Upper lobe of left lung (tissue), 6 donors: ENCODE measurements at regions not wholly inside any gene's neighbourhood (a gene's known extent, or its start where the extent isn't known, plus 50 kb on each side); places are given as distances from the start of the nearest gene placed in this dataset.

Experiments used
- ATAC-seq, 2 donors: fragments of 200-7000 bp; cut with Tn5 transposase; one replicate each; pipeline ENCODE4 v1.9.1; 2022; ENCODE audit warnings: mild to moderate bottlenecking in 2 of 2, moderate library complexity in 2 of 2; ENCODE audit not compliant: low FRiP score in 2 of 2
- DNase-seq, 2 donors: peaks; one replicate each; pipeline ENCODE4 v3.0.0-alpha.2; 2019 to 2020
- H3K27ac ChIP-seq, 4 donors: fragments of 200-600 bp; sonication (generic); one replicate each; pipeline ENCODE4 v1.5.1; 2016 to 2019
- H3K27me3 ChIP-seq, 4 donors: fragments of 200-600 bp; sonication (generic); one replicate each; pipeline ENCODE4 v1.5.1; 2017 to 2019
- H3K36me3 ChIP-seq, 4 donors: fragments of 200-600 bp; sonication (generic); one replicate each; pipeline ENCODE4 v1.5.1; 2016 to 2019
- H3K4me1 ChIP-seq, 4 donors: fragments of 200-600 bp; sonication (generic); one replicate each; pipeline ENCODE4 v1.5.1; 2018 to 2019
- H3K4me3 ChIP-seq, 4 donors: fragments of 200-600 bp; sonication (generic); one replicate each; pipeline ENCODE4 v1.5.1; 2017 to 2019; ENCODE audit warnings: mild to moderate bottlenecking in 2 of 4, moderate library complexity in 1 of 4
- H3K9me3 ChIP-seq, 4 donors: fragments of 200-600 bp; sonication (generic); one replicate each; pipeline ENCODE4 v1.5.1; 2018 to 2019
- EP300 ChIP-seq, 4 donors: sonication (generic); formaldehyde crosslinking; IDR thresholded peaks; one replicate each; pipeline ENCODE4 v1.5.1; 2017; ENCODE audit warnings: antibody characterized with exemption in 4 of 4, control low read depth in 2 of 4
- POLR2A ChIP-seq, 4 donors: fragments of 450-650 bp; IDR thresholded peaks; one replicate each; pipeline ENCODE4 v1.5.1; 2016 to 2017; ENCODE audit warnings: antibody characterized with exemption in 4 of 4, mild to moderate bottlenecking in 2 of 4
- POLR2AphosphoS5 ChIP-seq, 2 donors: sonication (generic); formaldehyde crosslinking; IDR thresholded peaks; one replicate each; pipeline ENCODE4 v1.5.1; 2017; ENCODE audit warnings: antibody characterized with exemption in 2 of 2
- WGBS, 2 donors: methylation state at CpG; one replicate each; pipeline ENCODE4 v1.1.5; 2017 to 2018; 5-methylcytosine and 5-hydroxymethylcytosine counted together
- TF ChIP-seq, protein P1 (sequence below), 6 experiments: fragments of 450-650 bp in 4 of 6; fragments of 200-600 bp in 2 of 6; sonication (generic) in 2 of 6; IDR thresholded peaks; one replicate each; pipeline ENCODE4 v1.5.1; 2016 to 2019; ENCODE audit warnings: antibody characterized with exemption in 6 of 6
- donor health status: DM: no; HTN: no; CAD: no; lungs with moderate emphysema.
- donor health status: DM: no; HTN: yes; CAD: no; lungs with severe emphysema.

- TF ChIP-seq EP300 (IDR thresholded peaks at IDR 0.05) (no peak), POLR2A (IDR thresholded peaks at IDR 0.05) (no peak), POLR2AphosphoS5 (IDR thresholded peaks at IDR 0.05) (no peak)
- TF ChIP-seq, protein P1, sequence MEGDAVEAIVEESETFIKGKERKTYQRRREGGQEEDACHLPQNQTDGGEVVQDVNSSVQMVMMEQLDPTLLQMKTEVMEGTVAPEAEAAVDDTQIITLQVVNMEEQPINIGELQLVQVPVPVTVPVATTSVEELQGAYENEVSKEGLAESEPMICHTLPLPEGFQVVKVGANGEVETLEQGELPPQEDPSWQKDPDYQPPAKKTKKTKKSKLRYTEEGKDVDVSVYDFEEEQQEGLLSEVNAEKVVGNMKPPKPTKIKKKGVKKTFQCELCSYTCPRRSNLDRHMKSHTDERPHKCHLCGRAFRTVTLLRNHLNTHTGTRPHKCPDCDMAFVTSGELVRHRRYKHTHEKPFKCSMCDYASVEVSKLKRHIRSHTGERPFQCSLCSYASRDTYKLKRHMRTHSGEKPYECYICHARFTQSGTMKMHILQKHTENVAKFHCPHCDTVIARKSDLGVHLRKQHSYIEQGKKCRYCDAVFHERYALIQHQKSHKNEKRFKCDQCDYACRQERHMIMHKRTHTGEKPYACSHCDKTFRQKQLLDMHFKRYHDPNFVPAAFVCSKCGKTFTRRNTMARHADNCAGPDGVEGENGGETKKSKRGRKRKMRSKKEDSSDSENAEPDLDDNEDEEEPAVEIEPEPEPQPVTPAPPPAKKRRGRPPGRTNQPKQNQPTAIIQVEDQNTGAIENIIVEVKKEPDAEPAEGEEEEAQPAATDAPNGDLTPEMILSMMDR (IDR thresholded peaks at IDR 0.05), result no peak
- 88 to 92% methylated on average over 2 of the region's 2 CpGs for WGBS, 2 donors
- no peak for ATAC-seq
Measured at GRCh38 chr12:94038605-94039004, 109.8 kb upstream of the PLXNC1 start.

GRCh38 chr12:94039199-94039840, 109.1 kb upstream of the PLXNC1 start:
- no peaks in the 10 kb centered on the region for H3K27me3 ChIP-seq
- H3K36me3 ChIP-seq, result no peaks in the 10 kb centered on the region
- H3K4me1 ChIP-seq, result no peaks in the 10 kb centered on the region
- peaks cover 0 to 14% (median 7%) of the 10 kb centered on the region in 4 donors for H3K9me3 ChIP-seq
- DNase-seq (no peak), ATAC-seq (no peak)
- H3K4me3 ChIP-seq, result no peak overlapping the region
- H3K27ac ChIP-seq, result no peak overlapping the region
- TF ChIP-seq, protein P1 (IDR thresholded peaks at IDR 0.05), result no peak
- TF ChIP-seq POLR2A (IDR thresholded peaks at IDR 0.05), result no peak
- no peak for TF ChIP-seq POLR2AphosphoS5 (IDR thresholded peaks at IDR 0.05)
- no peak for TF ChIP-seq EP300 (IDR thresholded peaks at IDR 0.05)

More at GRCh38 chr12:94038605-94039004, 109.8 kb upstream of the PLXNC1 start:
- no peaks in the 10 kb centered on the region for H3K4me1 ChIP-seq
- no peak overlapping the region for H3K4me3 ChIP-seq
- DNase-seq, result no peak
- no peak overlapping the region for H3K27ac ChIP-seq
- H3K36me3 ChIP-seq, result no peaks in the 10 kb centered on the region
- H3K27me3 ChIP-seq, result no peaks in the 10 kb centered on the region
- peaks cover 0 to 14% (median 7%) of the 10 kb centered on the region in 4 donors for H3K9me3 ChIP-seq

DNA sequence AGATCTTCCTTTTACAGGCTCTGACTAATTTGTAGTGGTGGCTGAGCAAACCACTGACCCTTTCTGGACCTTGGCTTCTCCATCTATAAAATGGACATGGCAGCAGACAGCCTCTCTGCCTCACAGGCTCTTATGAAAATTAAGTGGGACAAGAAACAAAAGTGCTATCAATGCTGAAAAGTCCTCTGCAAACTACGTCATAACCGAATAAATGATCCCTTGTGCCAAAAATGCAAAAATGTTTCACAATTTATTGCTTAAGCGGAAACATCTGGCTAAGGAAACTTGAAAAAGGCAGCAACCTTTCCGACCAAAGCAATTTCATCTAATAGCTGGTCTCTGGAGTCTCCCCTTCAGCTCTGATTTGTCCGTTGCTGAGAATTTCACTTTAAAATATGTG, 108.5 kb upstream of the PLXNC1 start:
- H3K4me1 ChIP-seq, result no peaks in the 10 kb centered on the region
- no peak for DNase-seq
- WGBS, 2 donors, result 66 to 74% methylated on average over 5 of the region's 5 CpGs
- TF ChIP-seq EP300 (IDR thresholded peaks at IDR 0.05) (peak in 1 of 4 donors; percentile 16), POLR2A (IDR thresholded peaks at IDR 0.05) (no peak)
- H3K36me3 ChIP-seq, result no peaks in the 10 kb centered on the region
- peaks cover 0 to 14% (median 7%) of the 10 kb centered on the region in 4 donors for H3K9me3 ChIP-seq
- no peak overlapping the region for H3K4me3 ChIP-seq
- no peaks in the 10 kb centered on the region for H3K27me3 ChIP-seq
- no peak overlapping the region for H3K27ac ChIP-seq
- peak in 1 of 2 donors; percentile 76 for ATAC-seq

- WGBS, 2 donors, result 62 to 65% methylated on average over 3 of the region's 3 CpGs
- no peak for ATAC-seq
- Histone ChIP-seq H3K4me3 (no peak overlapping the region), H3K9me3 (peaks cover 0 to 14% (median 7%) of the 10 kb centered on the region in 4 donors), H3K27me3 (no peaks in the 10 kb centered on the region), H3K4me1 (no peaks in the 10 kb centered on the region), H3K27ac (no peak overlapping the region), H3K36me3 (no peaks in the 10 kb centered on the region)
- TF ChIP-seq POLR2AphosphoS5 (IDR thresholded peaks at IDR 0.05), result no peak
- no peak for TF ChIP-seq POLR2A (IDR thresholded peaks at IDR 0.05)
- DNase-seq, result no peak
Measured at GRCh38 chr12:94041850-94042249, 106.5 kb upstream of the PLXNC1 start.

DNA sequence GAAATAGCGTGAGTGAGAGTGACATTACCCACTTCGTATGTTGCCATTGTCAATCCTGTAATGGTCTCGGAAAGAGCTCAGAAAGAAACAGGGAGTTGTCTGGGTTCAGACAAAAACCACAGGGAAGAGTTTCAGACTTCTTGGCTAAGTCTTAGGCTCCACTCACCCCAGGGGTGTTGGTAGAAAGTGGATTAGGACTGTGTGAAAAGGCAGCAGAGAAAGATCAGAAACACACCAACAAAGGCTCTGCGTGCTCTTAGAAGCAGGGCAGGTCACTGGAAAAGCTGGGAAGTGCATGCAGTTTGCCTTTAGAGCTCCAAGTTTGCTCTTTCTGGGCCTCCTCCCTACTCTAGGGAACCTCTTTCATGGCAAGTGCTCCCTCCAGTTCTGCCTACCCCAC, 106.1 kb upstream of the PLXNC1 start:
- TF ChIP-seq, protein P1 (IDR thresholded peaks at IDR 0.05), result no peak
- no peak for TF ChIP-seq POLR2A (IDR thresholded peaks at IDR 0.05)
- TF ChIP-seq EP300 (IDR thresholded peaks at IDR 0.05), result no peak
- TF ChIP-seq POLR2AphosphoS5 (IDR thresholded peaks at IDR 0.05), result no peak
- whole genome bisulfite sequencing, 2 donors, result 83 to 94% methylated on average over 4 of the region's 4 CpGs
- DNase-seq (no peak), ATAC-seq (peak in 1 of 2 donors; percentile 30)
- no peak overlapping the region for H3K4me3 ChIP-seq
- no peaks in the 10 kb centered on the region for H3K4me1 ChIP-seq
- H3K27ac ChIP-seq, result no peak overlapping the region
- peaks cover 0 to 14% (median 7%) of the 10 kb centered on the region in 4 donors for H3K9me3 ChIP-seq
- no peaks in the 10 kb centered on the region for H3K36me3 ChIP-seq
- H3K27me3 ChIP-seq, result no peaks in the 10 kb centered on the region
